ENCODE measurements at regions not wholly inside any gene's neighbourhood (a gene's known extent, or its start where the extent isn't known, plus 50 kb on each side); places are given as distances from the start of the nearest gene placed in this dataset.

GRCh38 chr5:111972548-111972947 lies 215.6 kb upstream of the NREP start:
- Mint-ChIP-seq H3K27ac (no peak overlapping the region), H3K4me1 (0 out of 3 replicates have a peak, but pooled peaks cover 2% of the 10 kb centered on the region), H3K4me3 (no peak overlapping the region), H3K36me3 (ENCODE audit: low read depth) (no peaks in the 10 kb centered on the region), H3K27me3 (ENCODE audit: insufficient read depth, low read depth, poor library complexity) (peaks cover 2% of the 10 kb centered on the region), H3K9me3 (no peaks in the 10 kb centered on the region)
- H3K79me2 ChIP-seq (replicated peaks; ENCODE audit: insufficient read depth) = no peaks in the 10 kb centered on the region
- 0 out of 2 replicates have a peak overlapping the region, but pooled peaks have one; percentile 43 for H2AFZ ChIP-seq
- H3K36me3 ChIP-seq (ENCODE audit: insufficient read depth) = no peaks in the 10 kb centered on the region
- H3K27ac ChIP-seq (ENCODE audit: low read depth) = no peak overlapping the region
- H3K9me2 ChIP-seq (ENCODE audit: insufficient read depth) = peaks cover 4% of the 10 kb centered on the region
- H3K4me2 ChIP-seq = no peak overlapping the region
- no peaks in the 10 kb centered on the region for H3K27me3 ChIP-seq (ENCODE audit: insufficient read depth)
- no peak for TF ChIP-seq ZNF462 (CRISPR knock-in tag; IDR thresholded peaks at IDR 0.05)
- no peak for TF ChIP-seq CREB1 (CRISPR knock-in tag; IDR thresholded peaks at IDR 0.05; ENCODE audit: low read depth)
- no peak for TF ChIP-seq STAT1 (IDR thresholded peaks at IDR 0.05; ENCODE audit: unreplicated experiment)
- no peak for TF ChIP-seq ZNF114 (CRISPR knock-in tag; IDR thresholded peaks at IDR 0.05)
- no peak for TF ChIP-seq NANOG (IDR thresholded peaks at IDR 0.05; ENCODE audit: borderline replicate concordance)
- TF ChIP-seq REST (IDR thresholded peaks at IDR 0.05; ENCODE audit: unreplicated experiment) = no peak
- no peak for TF ChIP-seq POLR2AphosphoS5 (IDR thresholded peaks at IDR 0.05; ENCODE audit: low read depth)
- TF ChIP-seq EZH2 (IDR thresholded peaks at IDR 0.05; ENCODE audit: low read depth, unreplicated experiment) = no peak
- no peak for TF ChIP-seq EZH2phosphoT487 (IDR thresholded peaks at IDR 0.05; ENCODE audit: unreplicated experiment)
- TF ChIP-seq ZNF331 (CRISPR knock-in tag; IDR thresholded peaks at IDR 0.05; ENCODE audit: low read depth) = no peak
- TF ChIP-seq ETS1 (IDR thresholded peaks at IDR 0.05) = no peak
- no peak overlapping the region for H3K4me3 ChIP-seq
- ATAC-seq (peak; percentile 32; the same call in 1 of the 3 replicates), DNase-seq (ENCODE audit: low spot score) (no peak)
- H4K20me1 ChIP-seq (replicated peaks; ENCODE audit: insufficient read depth) = no peaks in the 10 kb centered on the region
- H3K4me1 ChIP-seq (ENCODE audit: insufficient read depth) = no peaks in the 10 kb centered on the region
- no peaks in the 10 kb centered on the region for H3F3A ChIP-seq (replicated peaks; ENCODE audit: low read depth)

All from GM23338 (cell line).